HL-60 (cell line): ENCODE measurements at regions not wholly inside any gene's neighbourhood (a gene's known extent, or its start where the extent isn't known, plus 50 kb on each side); places are given as distances from the start of the nearest gene placed in this dataset.

ENCODE experiments used
- CTCF ChIP-seq: IDR thresholded peaks from one replicate; pipeline ENCODE4 v1.5.1; 2011; ENCODE audit warnings: low read length, control low read depth, inconsistent platforms; ENCODE audit not compliant: insufficient read depth
- GABPA ChIP-seq: IDR thresholded peaks from 2 replicates; pipeline ENCODE4 v1.6.1; 2012; ENCODE audit warnings: low read depth
- TF ChIP-seq, protein P1 (sequence below): IDR thresholded peaks from 2 replicates; pipeline ENCODE4 v1.6.1; 2012; ENCODE audit warnings: low read depth; ENCODE audit not compliant: insufficient replicate concordance

- TF ChIP-seq CTCF (no peak), GABPA (no peak)
- TF ChIP-seq, protein P1, sequence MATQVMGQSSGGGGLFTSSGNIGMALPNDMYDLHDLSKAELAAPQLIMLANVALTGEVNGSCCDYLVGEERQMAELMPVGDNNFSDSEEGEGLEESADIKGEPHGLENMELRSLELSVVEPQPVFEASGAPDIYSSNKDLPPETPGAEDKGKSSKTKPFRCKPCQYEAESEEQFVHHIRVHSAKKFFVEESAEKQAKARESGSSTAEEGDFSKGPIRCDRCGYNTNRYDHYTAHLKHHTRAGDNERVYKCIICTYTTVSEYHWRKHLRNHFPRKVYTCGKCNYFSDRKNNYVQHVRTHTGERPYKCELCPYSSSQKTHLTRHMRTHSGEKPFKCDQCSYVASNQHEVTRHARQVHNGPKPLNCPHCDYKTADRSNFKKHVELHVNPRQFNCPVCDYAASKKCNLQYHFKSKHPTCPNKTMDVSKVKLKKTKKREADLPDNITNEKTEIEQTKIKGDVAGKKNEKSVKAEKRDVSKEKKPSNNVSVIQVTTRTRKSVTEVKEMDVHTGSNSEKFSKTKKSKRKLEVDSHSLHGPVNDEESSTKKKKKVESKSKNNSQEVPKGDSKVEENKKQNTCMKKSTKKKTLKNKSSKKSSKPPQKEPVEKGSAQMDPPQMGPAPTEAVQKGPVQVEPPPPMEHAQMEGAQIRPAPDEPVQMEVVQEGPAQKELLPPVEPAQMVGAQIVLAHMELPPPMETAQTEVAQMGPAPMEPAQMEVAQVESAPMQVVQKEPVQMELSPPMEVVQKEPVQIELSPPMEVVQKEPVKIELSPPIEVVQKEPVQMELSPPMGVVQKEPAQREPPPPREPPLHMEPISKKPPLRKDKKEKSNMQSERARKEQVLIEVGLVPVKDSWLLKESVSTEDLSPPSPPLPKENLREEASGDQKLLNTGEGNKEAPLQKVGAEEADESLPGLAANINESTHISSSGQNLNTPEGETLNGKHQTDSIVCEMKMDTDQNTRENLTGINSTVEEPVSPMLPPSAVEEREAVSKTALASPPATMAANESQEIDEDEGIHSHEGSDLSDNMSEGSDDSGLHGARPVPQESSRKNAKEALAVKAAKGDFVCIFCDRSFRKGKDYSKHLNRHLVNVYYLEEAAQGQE: no peak
Observed at GRCh38 chr14:104355101-104356019, 217.0 kb downstream of the KIF26A start.
